Ishikawa (cell line): ENCODE measurements at regions not wholly inside any gene's neighbourhood (a gene's known extent, or its start where the extent isn't known, plus 50 kb on each side); places are given as distances from the start of the nearest gene placed in this dataset.

Experiments used
- CEBPB ChIP-seq: IDR thresholded peaks from 2 replicates; pipeline ENCODE4 v1.6.1; 2012
- CREB1 ChIP-seq: IDR thresholded peaks from 2 replicates; pipeline ENCODE4 v1.6.1; 2012; ENCODE audit warnings: low read depth
- EP300 ChIP-seq: IDR thresholded peaks from 2 replicates; pipeline ENCODE4 v1.6.1; 2012; ENCODE audit warnings: borderline replicate concordance
- RAD21 ChIP-seq: IDR thresholded peaks from 2 replicates; pipeline ENCODE4 v1.6.1; 2012; ENCODE audit warnings: low read depth
- TAF1 ChIP-seq: IDR thresholded peaks from 2 replicates; pipeline ENCODE4 v1.6.1; 2012; ENCODE audit warnings: low read depth, mild to moderate bottlenecking
- TEAD4 ChIP-seq: IDR thresholded peaks from 2 replicates; pipeline ENCODE4 v1.6.1; 2012
- YY1 ChIP-seq: IDR thresholded peaks from 2 replicates; pipeline ENCODE4 v1.6.1; 2012; ENCODE audit warnings: low read depth
- ZBTB7A ChIP-seq: IDR thresholded peaks from 2 replicates; pipeline ENCODE4 v1.6.1; 2012; ENCODE audit warnings: low read depth
- TF ChIP-seq, protein P1 (sequence below): IDR thresholded peaks from 2 replicates; pipeline ENCODE4 v1.6.1; 2012; ENCODE audit warnings: low read depth, mild to moderate bottlenecking
- TF ChIP-seq, protein P2 (sequence below): IDR thresholded peaks from 2 replicates; pipeline ENCODE4 v1.6.1; 2012
- TF ChIP-seq, protein P3 (sequence below): IDR thresholded peaks from 2 replicates; pipeline ENCODE4 v1.6.1; 2012

DNA sequence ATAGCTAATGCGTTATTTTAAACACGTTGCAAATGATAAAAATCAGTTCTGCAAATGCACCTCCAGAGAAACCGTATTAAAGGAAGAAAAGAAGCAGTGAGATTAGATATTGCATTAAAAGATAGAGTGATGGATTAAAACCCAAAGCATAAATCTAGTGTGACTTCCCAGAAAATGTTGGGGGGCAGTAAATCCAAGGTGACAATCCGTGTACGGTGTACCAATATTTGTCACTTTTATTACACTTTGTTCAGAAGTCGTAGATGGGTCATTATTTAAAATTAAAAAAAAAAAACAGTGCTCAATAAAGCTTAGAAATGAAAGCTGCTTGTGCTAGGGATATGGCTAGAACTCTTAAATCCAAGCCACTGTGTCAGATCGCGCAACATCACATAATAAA, 106.4 kb downstream of the TMEM130 start:
- TF ChIP-seq YY1 (no peak), ZBTB7A (no peak), CREB1 (no peak), RAD21 (no peak), TAF1 (no peak), CEBPB (no peak), EP300 (no peak), TEAD4 (no peak)
- TF ChIP-seq, protein P1, sequence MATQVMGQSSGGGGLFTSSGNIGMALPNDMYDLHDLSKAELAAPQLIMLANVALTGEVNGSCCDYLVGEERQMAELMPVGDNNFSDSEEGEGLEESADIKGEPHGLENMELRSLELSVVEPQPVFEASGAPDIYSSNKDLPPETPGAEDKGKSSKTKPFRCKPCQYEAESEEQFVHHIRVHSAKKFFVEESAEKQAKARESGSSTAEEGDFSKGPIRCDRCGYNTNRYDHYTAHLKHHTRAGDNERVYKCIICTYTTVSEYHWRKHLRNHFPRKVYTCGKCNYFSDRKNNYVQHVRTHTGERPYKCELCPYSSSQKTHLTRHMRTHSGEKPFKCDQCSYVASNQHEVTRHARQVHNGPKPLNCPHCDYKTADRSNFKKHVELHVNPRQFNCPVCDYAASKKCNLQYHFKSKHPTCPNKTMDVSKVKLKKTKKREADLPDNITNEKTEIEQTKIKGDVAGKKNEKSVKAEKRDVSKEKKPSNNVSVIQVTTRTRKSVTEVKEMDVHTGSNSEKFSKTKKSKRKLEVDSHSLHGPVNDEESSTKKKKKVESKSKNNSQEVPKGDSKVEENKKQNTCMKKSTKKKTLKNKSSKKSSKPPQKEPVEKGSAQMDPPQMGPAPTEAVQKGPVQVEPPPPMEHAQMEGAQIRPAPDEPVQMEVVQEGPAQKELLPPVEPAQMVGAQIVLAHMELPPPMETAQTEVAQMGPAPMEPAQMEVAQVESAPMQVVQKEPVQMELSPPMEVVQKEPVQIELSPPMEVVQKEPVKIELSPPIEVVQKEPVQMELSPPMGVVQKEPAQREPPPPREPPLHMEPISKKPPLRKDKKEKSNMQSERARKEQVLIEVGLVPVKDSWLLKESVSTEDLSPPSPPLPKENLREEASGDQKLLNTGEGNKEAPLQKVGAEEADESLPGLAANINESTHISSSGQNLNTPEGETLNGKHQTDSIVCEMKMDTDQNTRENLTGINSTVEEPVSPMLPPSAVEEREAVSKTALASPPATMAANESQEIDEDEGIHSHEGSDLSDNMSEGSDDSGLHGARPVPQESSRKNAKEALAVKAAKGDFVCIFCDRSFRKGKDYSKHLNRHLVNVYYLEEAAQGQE: no peak
- TF ChIP-seq, protein P2, sequence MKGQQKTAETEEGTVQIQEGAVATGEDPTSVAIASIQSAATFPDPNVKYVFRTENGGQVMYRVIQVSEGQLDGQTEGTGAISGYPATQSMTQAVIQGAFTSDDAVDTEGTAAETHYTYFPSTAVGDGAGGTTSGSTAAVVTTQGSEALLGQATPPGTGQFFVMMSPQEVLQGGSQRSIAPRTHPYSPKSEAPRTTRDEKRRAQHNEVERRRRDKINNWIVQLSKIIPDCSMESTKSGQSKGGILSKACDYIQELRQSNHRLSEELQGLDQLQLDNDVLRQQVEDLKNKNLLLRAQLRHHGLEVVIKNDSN: no peak
- TF ChIP-seq, protein P3, sequence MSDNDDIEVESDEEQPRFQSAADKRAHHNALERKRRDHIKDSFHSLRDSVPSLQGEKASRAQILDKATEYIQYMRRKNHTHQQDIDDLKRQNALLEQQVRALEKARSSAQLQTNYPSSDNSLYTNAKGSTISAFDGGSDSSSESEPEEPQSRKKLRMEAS: no peak
